ENCODE measurements at regions not wholly inside any gene's neighbourhood (a gene's known extent, or its start where the extent isn't known, plus 50 kb on each side); places are given as distances from the start of the nearest gene placed in this dataset.

DNA sequence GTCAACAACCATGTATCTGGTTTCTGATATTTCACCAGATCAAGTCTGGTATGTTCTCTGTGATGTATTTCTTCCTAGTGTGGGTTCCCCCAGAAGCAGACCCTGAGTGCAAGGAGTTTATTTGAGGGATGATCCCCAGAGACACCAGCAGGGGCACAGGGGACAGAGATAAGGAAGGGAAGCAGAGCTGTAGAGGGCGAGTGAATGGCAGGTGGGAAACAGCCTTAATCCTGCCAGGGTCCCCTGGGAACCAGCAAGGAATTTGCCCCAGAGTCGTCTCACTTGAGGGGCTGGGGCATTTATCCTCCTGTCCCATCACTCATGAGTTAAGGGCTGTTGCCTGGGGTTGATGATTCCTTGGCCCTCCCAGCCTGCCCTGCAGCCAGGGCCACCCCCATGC lies 206.4 kb upstream of the BCOR start:
- TF ChIP-seq EZH2phosphoT487 (conservative IDR thresholded peaks at IDR 0.05; ENCODE audit: low read length) (no peak), CTCF (IDR thresholded peaks at IDR 0.05; ENCODE audit: insufficient read depth, low read length, poor library complexity, severe bottlenecking) (no peak)

Data from SU-DHL-6 (cell line).